Breast epithelium (tissue), 4 donors: ENCODE measurements at regions not wholly inside any gene's neighbourhood (a gene's known extent, or its start where the extent isn't known, plus 50 kb on each side); places are given as distances from the start of the nearest gene placed in this dataset.

ENCODE experiments used
- DNase-seq, 2 donors: peaks; one replicate each; pipeline ENCODE4 v3.0.0-alpha.2; 2019; ENCODE audit warnings: low spot score in 2 of 2
- H3K27ac ChIP-seq, 2 donors: fragments of 200-600 bp; sonication (generic) in 1 of 2; one replicate each; pipeline ENCODE4 v1.5.1; 2016 to 2019; ENCODE audit warnings: mild to moderate bottlenecking in 1 of 2
- H3K27me3 ChIP-seq, 2 donors: fragments of 200-600 bp; sonication (generic) in 1 of 2; one replicate each; pipeline versions ENCODE4 v1.5.1 to v1.6.0; 2017 to 2019; ENCODE audit warnings: control low read depth in 1 of 2, mild to moderate bottlenecking in 1 of 2
- H3K36me3 ChIP-seq: fragments of 200-600 bp; one replicate; pipeline ENCODE4 v1.5.1; 2019
- H3K4me1 ChIP-seq, 2 donors: fragments of 200-600 bp; sonication (generic); one replicate each; pipeline ENCODE4 v1.5.1; 2016 to 2019; ENCODE audit warnings: control low read depth in 1 of 2
- H3K4me3 ChIP-seq, 3 donors: fragments of 200-600 bp; sonication (generic); 1 replicate in 2 of 3; 2 replicates in 1 of 3; pipeline ENCODE4 v1.5.1; 2016 to 2019; ENCODE audit warnings: mild to moderate bottlenecking in 3 of 3, moderate library complexity in 2 of 3
- H3K9me3 ChIP-seq, 2 donors: fragments of 200-600 bp; sonication (generic) in 1 of 2; one replicate each; pipeline ENCODE4 v1.5.1; 2016 to 2019; ENCODE audit warnings: control low read depth in 1 of 2
- POLR2A ChIP-seq: fragments of 450-650 bp; IDR thresholded peaks from one replicate; pipeline ENCODE4 v1.6.1; 2016; ENCODE audit warnings: antibody characterized with exemption, mild to moderate bottlenecking, moderate library complexity
- POLR2AphosphoS5 ChIP-seq, 3 donors: sonication (generic); formaldehyde crosslinking; IDR thresholded peaks; one replicate each; pipeline ENCODE4 v1.6.1; 2017; ENCODE audit warnings: antibody characterized with exemption in 3 of 3
- intact Hi-C: fragments of 100-400 bp; cut with DNase I; formaldehyde crosslinking; loops from one replicate; pipeline ENCODE4 v1.15.1; 2023; ENCODE audit warnings: low total_unique reads
- TF ChIP-seq, protein P1 (sequence below), 3 donors: fragments of 450-650 bp; IDR thresholded peaks; one replicate each; pipeline ENCODE4 v1.5.1; 2016 to 2017; ENCODE audit warnings: antibody characterized with exemption in 3 of 3, mild to moderate bottlenecking in 3 of 3, moderate library complexity in 3 of 3

DNA sequence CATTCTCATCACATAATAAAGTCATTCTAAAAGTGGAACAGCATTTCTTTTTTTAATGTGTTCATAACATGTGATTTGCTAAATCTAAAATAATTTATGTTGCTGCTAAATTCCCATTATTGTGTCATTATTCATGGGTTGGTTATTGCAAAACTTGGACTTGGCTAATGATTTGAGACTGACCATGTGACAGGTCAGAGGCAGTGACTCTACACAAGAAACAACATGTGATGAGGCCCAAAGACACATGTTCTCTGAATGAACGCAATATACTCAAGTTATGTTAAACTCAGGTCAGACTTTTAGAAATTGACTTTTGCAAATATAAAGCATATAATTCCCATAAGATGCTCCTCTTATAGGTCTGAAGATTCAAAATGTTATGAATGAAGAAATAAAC, 566.1 kb downstream of the TBL1XR1 start:
- H3K9me3 ChIP-seq = no peaks in the 10 kb centered on the region
- no peak for DNase-seq

DNA sequence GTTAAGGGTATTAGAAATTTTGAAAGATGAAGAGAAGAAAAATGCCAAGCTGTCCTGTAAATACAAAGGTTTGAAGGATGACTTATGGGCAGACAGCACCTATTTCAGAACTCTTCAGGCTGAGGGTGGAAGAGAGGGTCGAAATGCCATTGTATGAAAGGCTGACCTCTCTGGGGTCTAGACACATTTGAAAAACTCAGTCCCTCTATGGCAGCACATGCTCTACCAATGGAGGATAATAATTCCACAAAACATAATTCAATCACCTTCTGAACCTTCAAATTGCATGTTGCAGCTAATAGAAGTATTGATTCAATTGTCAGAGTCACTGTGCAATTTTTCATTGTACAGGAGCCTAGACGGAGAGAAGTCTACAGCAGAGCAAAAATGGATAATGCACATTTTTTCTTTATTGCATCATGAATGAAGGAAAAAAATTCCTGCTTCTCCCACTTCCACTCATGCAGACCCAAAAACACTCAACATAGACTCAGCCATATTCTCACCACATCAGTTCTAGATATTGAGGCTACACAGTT, 569.1 kb downstream of the TBL1XR1 start:
- Histone ChIP-seq H3K9me3 (no peaks in the 10 kb centered on the region), H3K4me3 (no peak overlapping the region), H3K27ac (no peak overlapping the region), H3K27me3 (no peaks in the 10 kb centered on the region), H3K36me3 (no peaks in the 10 kb centered on the region), H3K4me1 (no peaks in the 10 kb centered on the region)
- no peak for DNase-seq
- intact Hi-C loops = no loop called here
- no peak for TF ChIP-seq POLR2AphosphoS5 (IDR thresholded peaks at IDR 0.05)
- TF ChIP-seq POLR2A = no peak
- TF ChIP-seq, protein P1, sequence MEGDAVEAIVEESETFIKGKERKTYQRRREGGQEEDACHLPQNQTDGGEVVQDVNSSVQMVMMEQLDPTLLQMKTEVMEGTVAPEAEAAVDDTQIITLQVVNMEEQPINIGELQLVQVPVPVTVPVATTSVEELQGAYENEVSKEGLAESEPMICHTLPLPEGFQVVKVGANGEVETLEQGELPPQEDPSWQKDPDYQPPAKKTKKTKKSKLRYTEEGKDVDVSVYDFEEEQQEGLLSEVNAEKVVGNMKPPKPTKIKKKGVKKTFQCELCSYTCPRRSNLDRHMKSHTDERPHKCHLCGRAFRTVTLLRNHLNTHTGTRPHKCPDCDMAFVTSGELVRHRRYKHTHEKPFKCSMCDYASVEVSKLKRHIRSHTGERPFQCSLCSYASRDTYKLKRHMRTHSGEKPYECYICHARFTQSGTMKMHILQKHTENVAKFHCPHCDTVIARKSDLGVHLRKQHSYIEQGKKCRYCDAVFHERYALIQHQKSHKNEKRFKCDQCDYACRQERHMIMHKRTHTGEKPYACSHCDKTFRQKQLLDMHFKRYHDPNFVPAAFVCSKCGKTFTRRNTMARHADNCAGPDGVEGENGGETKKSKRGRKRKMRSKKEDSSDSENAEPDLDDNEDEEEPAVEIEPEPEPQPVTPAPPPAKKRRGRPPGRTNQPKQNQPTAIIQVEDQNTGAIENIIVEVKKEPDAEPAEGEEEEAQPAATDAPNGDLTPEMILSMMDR (IDR thresholded peaks at IDR 0.05) = no peak

More for the DNA sequence above, 566.1 kb downstream of the TBL1XR1 start:
- Histone ChIP-seq H3K36me3 (no peaks in the 10 kb centered on the region), H3K27ac (no peak overlapping the region), H3K27me3 (no peaks in the 10 kb centered on the region), H3K4me1 (no peaks in the 10 kb centered on the region), H3K4me3 (no peak overlapping the region)
- intact Hi-C loops = no loop called here
- TF ChIP-seq, protein P1 (IDR thresholded peaks at IDR 0.05) = no peak
- TF ChIP-seq POLR2AphosphoS5 (IDR thresholded peaks at IDR 0.05) = no peak

DNA sequence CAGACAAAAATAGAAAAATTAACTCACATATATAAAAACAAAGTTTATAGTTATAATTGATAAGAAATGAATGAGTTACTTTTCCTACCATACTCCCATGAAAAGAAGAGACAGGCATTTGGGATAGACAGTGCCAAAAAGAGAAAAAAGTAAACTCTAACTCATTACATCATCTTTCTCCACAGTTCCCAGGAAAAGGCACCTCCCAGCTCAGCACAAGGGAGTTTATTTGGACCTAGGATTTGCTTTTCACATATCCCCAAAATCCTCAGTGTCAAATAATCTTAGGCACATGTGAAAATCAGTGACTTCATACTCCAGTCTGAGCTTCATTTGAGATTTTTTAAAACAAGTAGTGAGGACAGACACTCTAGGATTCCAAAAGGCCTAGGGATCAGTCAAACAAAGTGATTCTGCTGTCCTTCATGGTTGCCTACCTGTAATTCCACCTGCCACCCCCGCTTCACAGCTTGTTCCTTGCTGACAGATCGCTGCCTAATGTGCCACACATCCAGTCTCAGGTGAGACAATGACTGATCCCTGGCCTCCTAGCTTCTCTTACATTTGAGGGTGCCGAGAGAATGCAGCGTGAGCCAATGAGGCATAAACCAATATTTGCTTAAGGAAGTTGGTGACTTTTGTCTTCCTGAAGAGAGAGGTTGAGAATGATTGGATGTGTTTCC, 573.7 kb downstream of the TBL1XR1 start:
- Histone ChIP-seq H3K9me3 (no peaks in the 10 kb centered on the region), H3K27ac (no peak overlapping the region), H3K36me3 (no peaks in the 10 kb centered on the region), H3K4me3 (no peak overlapping the region), H3K4me1 (no peaks in the 10 kb centered on the region), H3K27me3 (no peaks in the 10 kb centered on the region)
- intact Hi-C loops = no loop called here
- TF ChIP-seq POLR2AphosphoS5 (IDR thresholded peaks at IDR 0.05) = no peak
- TF ChIP-seq, protein P1 (IDR thresholded peaks at IDR 0.05) = no peak
- no peak for TF ChIP-seq POLR2A
- no peak for DNase-seq

DNA sequence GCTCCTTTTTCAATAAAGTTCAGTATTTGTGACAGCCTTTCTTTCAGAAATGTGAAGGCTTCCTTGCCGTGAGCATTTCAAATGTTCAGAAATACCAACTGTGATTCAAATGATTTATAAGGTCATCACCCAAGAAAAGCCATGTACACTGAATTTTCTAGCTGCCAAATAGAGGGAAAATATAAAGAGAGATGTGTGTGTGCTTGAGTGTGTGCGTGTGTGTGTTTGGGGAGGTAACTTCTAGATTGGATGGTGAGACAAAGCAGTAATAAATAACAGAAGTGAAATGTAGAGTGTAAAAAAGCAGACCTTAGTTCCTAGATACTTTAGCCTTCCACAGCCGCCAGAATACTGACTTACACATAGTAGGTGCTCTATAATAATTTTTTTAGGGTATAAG, 577.4 kb downstream of the TBL1XR1 start:
- no peaks in the 10 kb centered on the region for H3K9me3 ChIP-seq
- H3K27me3 ChIP-seq = no peaks in the 10 kb centered on the region
- no peaks in the 10 kb centered on the region for H3K4me1 ChIP-seq
- H3K4me3 ChIP-seq = no peak overlapping the region
- intact Hi-C loops = no loop called here
- DNase-seq = no peak
- TF ChIP-seq, protein P1 (IDR thresholded peaks at IDR 0.05) = no peak
- TF ChIP-seq POLR2AphosphoS5 (IDR thresholded peaks at IDR 0.05) = no peak
- no peak for TF ChIP-seq POLR2A
- no peak overlapping the region for H3K27ac ChIP-seq
- H3K36me3 ChIP-seq = no peaks in the 10 kb centered on the region

DNA sequence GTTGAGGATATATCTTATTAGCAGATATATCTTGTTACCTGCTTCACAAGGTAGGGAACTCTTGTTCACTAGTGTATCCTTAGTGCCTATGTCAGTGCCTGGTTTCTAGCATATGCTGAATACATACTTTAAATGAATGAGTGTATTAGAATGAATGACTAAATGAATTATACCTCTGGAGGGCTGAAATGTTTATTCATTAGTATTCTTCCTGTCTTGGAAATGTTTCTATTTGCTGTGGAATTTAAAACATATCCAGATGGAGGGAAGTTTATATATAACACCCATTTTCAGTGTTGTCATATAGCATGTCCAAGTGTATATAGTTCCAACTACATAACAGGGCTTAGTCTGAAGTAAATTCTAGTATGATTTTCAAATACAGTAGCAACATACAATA, 581.5 kb downstream of the TBL1XR1 start:
- intact Hi-C loops = no loop called here
- DNase-seq = no peak
- Histone ChIP-seq H3K27me3 (no peaks in the 10 kb centered on the region), H3K4me1 (no peaks in the 10 kb centered on the region), H3K27ac (no peak overlapping the region), H3K36me3 (no peaks in the 10 kb centered on the region), H3K9me3 (no peaks in the 10 kb centered on the region), H3K4me3 (no peak overlapping the region)
- no peak for TF ChIP-seq POLR2A
- TF ChIP-seq POLR2AphosphoS5 (IDR thresholded peaks at IDR 0.05) = no peak
- TF ChIP-seq, protein P1 (IDR thresholded peaks at IDR 0.05) = no peak
